ENCODE measurements at regions not wholly inside any gene's neighbourhood (a gene's known extent, or its start where the extent isn't known, plus 50 kb on each side); places are given as distances from the start of the nearest gene placed in this dataset.

DNA sequence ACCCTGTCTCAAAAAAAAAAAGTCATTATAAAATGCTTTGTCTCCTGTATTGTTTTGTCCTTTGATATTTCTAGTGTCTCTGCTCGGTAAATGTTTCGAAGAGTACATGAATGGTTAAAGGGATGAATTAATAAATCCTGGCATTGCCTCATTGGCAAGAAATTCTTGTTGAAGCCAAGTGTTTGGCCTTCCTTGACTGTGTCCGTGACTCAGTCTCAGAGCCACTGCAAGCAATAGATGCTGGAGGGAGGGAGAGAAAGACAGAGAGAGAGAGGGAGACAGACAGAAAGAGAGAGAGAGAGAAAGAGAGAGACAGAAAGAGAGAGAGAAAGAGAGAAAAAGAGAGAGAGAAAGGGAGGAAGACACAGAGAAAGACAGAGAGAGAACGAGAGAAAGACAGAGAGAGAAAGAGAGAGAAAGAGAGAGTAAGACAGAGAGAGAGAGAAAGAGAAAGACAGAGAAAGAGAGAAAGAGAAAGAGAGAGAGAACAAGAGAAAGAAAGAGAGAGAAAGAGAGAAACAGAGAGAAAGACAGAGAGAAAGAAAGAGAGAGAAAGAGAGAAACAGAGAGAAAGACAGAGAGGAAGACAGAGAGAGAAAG lies 72.5 kb upstream of the RXRA start:
- Histone ChIP-seq H3K9ac (ENCODE audit: control insufficient read depth, extremely low read depth, insufficient read depth, low read length) (no peak overlapping the region), H3K36me3 (ENCODE audit: control insufficient read depth in 2 of 2, extremely low read depth in 1 of 2, insufficient read depth in 2 of 2, low read length in 2 of 2) (no peaks in the 10 kb centered on the region), H3K79me2 (ENCODE audit: control insufficient read depth, insufficient read depth, low read length) (no peaks in the 10 kb centered on the region), H3K9me3 (ENCODE audit: control insufficient read depth, low read depth, low read length) (no peaks in the 10 kb centered on the region), H4K20me1 (ENCODE audit: control insufficient read depth, extremely low read depth, insufficient read depth, low read length) (no peaks in the 10 kb centered on the region), H3K4me1 (ENCODE audit: control insufficient read depth, extremely low read depth, insufficient read depth, low read length) (no peaks in the 10 kb centered on the region), H2AFZ (ENCODE audit: control insufficient read depth, low read length) (no peak overlapping the region), H3K27me3 (ENCODE audit: control insufficient read depth, extremely low read depth, insufficient read depth, low read length) (peaks cover 3% of the 10 kb centered on the region), H3K27ac (ENCODE audit: control insufficient read depth, insufficient read depth, low read length) (no peak overlapping the region), H3K9me1 (ENCODE audit: control insufficient read depth, extremely low read depth, insufficient read depth, low read length) (no peaks in the 10 kb centered on the region), H3K4me3 (ENCODE audit: control insufficient read depth in 2 of 3, extremely low read depth in 1 of 3, insufficient read depth in 2 of 3, low read depth in 1 of 3, low read length in 3 of 3) (no peak overlapping the region), H3K4me2 (ENCODE audit: control insufficient read depth, extremely low read depth, insufficient read depth, low read depth, low read length) (no peak overlapping the region)
- dilution Hi-C loops (cut with MboI; ENCODE audit: extremely low pct_ligation_motif_present, low sequenced_read_pairs) = no loop called here
- TF ChIP-seq, protein P1, sequence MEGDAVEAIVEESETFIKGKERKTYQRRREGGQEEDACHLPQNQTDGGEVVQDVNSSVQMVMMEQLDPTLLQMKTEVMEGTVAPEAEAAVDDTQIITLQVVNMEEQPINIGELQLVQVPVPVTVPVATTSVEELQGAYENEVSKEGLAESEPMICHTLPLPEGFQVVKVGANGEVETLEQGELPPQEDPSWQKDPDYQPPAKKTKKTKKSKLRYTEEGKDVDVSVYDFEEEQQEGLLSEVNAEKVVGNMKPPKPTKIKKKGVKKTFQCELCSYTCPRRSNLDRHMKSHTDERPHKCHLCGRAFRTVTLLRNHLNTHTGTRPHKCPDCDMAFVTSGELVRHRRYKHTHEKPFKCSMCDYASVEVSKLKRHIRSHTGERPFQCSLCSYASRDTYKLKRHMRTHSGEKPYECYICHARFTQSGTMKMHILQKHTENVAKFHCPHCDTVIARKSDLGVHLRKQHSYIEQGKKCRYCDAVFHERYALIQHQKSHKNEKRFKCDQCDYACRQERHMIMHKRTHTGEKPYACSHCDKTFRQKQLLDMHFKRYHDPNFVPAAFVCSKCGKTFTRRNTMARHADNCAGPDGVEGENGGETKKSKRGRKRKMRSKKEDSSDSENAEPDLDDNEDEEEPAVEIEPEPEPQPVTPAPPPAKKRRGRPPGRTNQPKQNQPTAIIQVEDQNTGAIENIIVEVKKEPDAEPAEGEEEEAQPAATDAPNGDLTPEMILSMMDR (optimal IDR thresholded peaks at IDR 0.05 in 1 of 3, IDR thresholded peaks at IDR 0.05 in 1 of 3, conservative IDR thresholded peaks at IDR 0.05 in 1 of 3; ENCODE audit: extremely low read depth in 1 of 3, insufficient read depth in 2 of 3, low read length in 3 of 3) = no peak
- no peak for TF ChIP-seq EZH2 (IDR thresholded peaks at IDR 0.05; ENCODE audit: low read length)
- FAIRE-seq = no peak
- DNase-seq (ENCODE audit: low read depth, low spot score) = no peak

DNA sequence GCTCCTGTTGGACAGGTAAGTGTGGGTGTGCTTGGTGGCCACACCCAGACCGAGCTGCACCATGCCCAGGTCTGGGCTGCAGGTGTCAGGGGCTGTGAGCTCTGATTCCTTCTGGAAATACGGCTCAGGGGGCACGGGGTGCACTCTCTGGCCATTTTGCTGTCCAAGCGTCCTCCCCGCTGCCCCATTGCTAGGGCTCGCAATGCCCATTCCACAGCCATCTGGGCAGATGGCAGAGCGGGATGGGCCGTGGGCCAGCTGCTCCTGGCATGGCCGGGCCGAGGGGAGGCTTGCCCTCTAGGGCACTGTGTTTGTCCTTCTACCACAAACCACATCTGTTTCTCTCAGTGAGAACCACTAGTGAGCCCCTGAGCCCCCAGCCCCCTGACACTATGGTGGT lies 67.9 kb upstream of the RXRA start:
- H3K4me2 ChIP-seq (ENCODE audit: control insufficient read depth, extremely low read depth, insufficient read depth, low read depth, low read length) = no peak overlapping the region
- H3K4me3 ChIP-seq (ENCODE audit: control insufficient read depth in 2 of 3, extremely low read depth in 1 of 3, insufficient read depth in 2 of 3, low read depth in 1 of 3, low read length in 3 of 3) = no peak overlapping the region
- H3K27me3 ChIP-seq (ENCODE audit: control insufficient read depth, extremely low read depth, insufficient read depth, low read length) = no peaks in the 10 kb centered on the region
- no peaks in the 10 kb centered on the region for H3K36me3 ChIP-seq (ENCODE audit: control insufficient read depth in 2 of 2, extremely low read depth in 1 of 2, insufficient read depth in 2 of 2, low read length in 2 of 2)
- no peaks in the 10 kb centered on the region for H4K20me1 ChIP-seq (ENCODE audit: control insufficient read depth, extremely low read depth, insufficient read depth, low read length)
- no peaks in the 10 kb centered on the region for H3K79me2 ChIP-seq (ENCODE audit: control insufficient read depth, insufficient read depth, low read length)
- H3K27ac ChIP-seq (ENCODE audit: control insufficient read depth, insufficient read depth, low read length) = no peak overlapping the region
- TF ChIP-seq, protein P1 (optimal IDR thresholded peaks at IDR 0.05 in 1 of 3, IDR thresholded peaks at IDR 0.05 in 1 of 3, conservative IDR thresholded peaks at IDR 0.05 in 1 of 3; ENCODE audit: extremely low read depth in 1 of 3, insufficient read depth in 2 of 3, low read length in 3 of 3) = no peak
- no peak for TF ChIP-seq EZH2 (IDR thresholded peaks at IDR 0.05; ENCODE audit: low read length)
- FAIRE-seq = no peak
- no peak overlapping the region for H2AFZ ChIP-seq (ENCODE audit: control insufficient read depth, low read length)
- no peaks in the 10 kb centered on the region for H3K4me1 ChIP-seq (ENCODE audit: control insufficient read depth, extremely low read depth, insufficient read depth, low read length)
- no peaks in the 10 kb centered on the region for H3K9me3 ChIP-seq (ENCODE audit: control insufficient read depth, low read depth, low read length)
- H3K9ac ChIP-seq (ENCODE audit: control insufficient read depth, extremely low read depth, insufficient read depth, low read length) = no peak overlapping the region
- no peaks in the 10 kb centered on the region for H3K9me1 ChIP-seq (ENCODE audit: control insufficient read depth, extremely low read depth, insufficient read depth, low read length)
- dilution Hi-C loops (cut with MboI; ENCODE audit: extremely low pct_ligation_motif_present, low sequenced_read_pairs) = no loop called here
- no peak for DNase-seq (ENCODE audit: low read depth, low spot score)

Measured in keratinocyte (primary cell).